ENCODE measurements at regions not wholly inside any gene's neighbourhood (a gene's known extent, or its start where the extent isn't known, plus 50 kb on each side); places are given as distances from the start of the nearest gene placed in this dataset.

DNA sequence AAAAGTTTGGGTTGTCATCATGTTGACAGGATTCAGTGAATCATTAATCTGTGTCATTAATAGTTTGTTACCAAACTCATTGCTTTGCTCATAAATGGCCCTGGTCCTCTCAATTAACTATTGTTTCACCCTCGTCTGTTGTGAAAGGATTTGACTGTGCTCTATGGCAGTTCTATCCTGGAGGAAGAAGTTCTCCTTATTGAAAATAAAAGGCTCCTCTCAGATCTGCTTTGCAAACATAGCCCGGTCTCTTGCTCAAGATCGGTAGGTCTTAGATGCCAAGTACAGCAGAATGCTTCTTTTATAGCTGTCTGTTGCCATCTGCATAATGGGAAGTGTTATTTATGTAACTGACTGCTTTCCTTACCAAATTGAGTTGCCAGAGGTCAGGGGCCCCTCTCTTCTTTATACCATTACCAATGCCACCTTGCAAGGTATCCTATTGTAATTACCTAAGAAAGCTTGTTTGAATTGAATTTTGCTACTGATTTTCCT, 146.5 kb downstream of the EBLN2 start:
- 85% methylated on average over 2 of the region's 3 CpGs for WGBS (ENCODE audit: insufficient coverage)

DNA sequence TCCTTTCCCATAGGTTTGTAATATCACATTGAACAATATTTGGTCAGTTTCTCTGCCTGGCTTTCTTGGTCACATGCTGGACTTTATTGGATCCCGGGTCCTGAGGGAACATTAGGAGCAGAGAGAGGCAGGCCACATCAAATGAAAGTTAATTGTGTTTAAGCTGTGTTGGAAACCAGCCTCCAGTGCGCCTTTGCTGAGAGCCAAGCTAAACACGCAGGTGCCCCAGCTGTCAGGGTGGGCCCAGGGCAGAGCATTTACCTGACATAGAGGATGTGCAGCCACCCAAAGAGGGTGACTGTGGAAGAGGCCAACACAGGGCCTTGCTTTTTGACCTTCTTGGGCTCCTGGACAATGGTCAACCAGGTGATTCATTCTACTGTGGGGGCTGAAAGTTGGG, 149.3 kb downstream of the EBLN2 start:
- Histone ChIP-seq H3K4me3 (ENCODE audit: low read length) (no peak overlapping the region), H3K36me3 (ENCODE audit: control insufficient read depth, insufficient read depth, low read length) (no peaks in the 10 kb centered on the region), H3K4me1 (ENCODE audit: control insufficient read depth, insufficient read depth, low read length) (no peaks in the 10 kb centered on the region), H3K9me3 (ENCODE audit: control insufficient read depth, insufficient read depth, low read length) (no peaks in the 10 kb centered on the region), H3K27ac (ENCODE audit: low read length) (no peak overlapping the region), H3K27me3 (ENCODE audit: control insufficient read depth, insufficient read depth, low read length) (no peaks in the 10 kb centered on the region)
- intact Hi-C loops (cut with micrococcal nuclease) = no loop called here
- WGBS (ENCODE audit: insufficient coverage) = 94% methylated on average over 3 of the region's 3 CpGs
- DNase-seq (no peak), ATAC-seq (no peak)
- TF ChIP-seq, protein P1, sequence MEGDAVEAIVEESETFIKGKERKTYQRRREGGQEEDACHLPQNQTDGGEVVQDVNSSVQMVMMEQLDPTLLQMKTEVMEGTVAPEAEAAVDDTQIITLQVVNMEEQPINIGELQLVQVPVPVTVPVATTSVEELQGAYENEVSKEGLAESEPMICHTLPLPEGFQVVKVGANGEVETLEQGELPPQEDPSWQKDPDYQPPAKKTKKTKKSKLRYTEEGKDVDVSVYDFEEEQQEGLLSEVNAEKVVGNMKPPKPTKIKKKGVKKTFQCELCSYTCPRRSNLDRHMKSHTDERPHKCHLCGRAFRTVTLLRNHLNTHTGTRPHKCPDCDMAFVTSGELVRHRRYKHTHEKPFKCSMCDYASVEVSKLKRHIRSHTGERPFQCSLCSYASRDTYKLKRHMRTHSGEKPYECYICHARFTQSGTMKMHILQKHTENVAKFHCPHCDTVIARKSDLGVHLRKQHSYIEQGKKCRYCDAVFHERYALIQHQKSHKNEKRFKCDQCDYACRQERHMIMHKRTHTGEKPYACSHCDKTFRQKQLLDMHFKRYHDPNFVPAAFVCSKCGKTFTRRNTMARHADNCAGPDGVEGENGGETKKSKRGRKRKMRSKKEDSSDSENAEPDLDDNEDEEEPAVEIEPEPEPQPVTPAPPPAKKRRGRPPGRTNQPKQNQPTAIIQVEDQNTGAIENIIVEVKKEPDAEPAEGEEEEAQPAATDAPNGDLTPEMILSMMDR (IDR thresholded peaks at IDR 0.05) = no peak
- Mint-ChIP-seq H3K4me3 (no peak overlapping the region), H3K27me3 (ENCODE audit: low read depth in 2 of 2) (no peaks in the 10 kb centered on the region), H3K36me3 (no peaks in the 10 kb centered on the region), H3K4me1 (no peaks in the 10 kb centered on the region), H3K9me3 (peaks cover 2% of the 10 kb centered on the region in 2 donors), H3K27ac (no peak overlapping the region)

More for the DNA sequence above, 146.5 kb downstream of the EBLN2 start:
- Histone ChIP-seq H3K27me3 (ENCODE audit: control insufficient read depth, insufficient read depth, low read length) (no peaks in the 10 kb centered on the region), H3K4me1 (ENCODE audit: control insufficient read depth, insufficient read depth, low read length) (no peaks in the 10 kb centered on the region), H3K9me3 (ENCODE audit: control insufficient read depth, insufficient read depth, low read length) (no peaks in the 10 kb centered on the region), H3K4me3 (ENCODE audit: low read length) (no peak overlapping the region), H3K36me3 (ENCODE audit: control insufficient read depth, insufficient read depth, low read length) (no peaks in the 10 kb centered on the region), H3K27ac (ENCODE audit: low read length) (no peak overlapping the region)
- no peak overlapping the region for H3K4me3 Mint-ChIP-seq
- TF ChIP-seq, protein P1 (IDR thresholded peaks at IDR 0.05) = no peak
- H3K9me3 Mint-ChIP-seq = peaks cover 2 to 4% of the 10 kb centered on the region in 2 donors
- no peaks in the 10 kb centered on the region for H3K4me1 Mint-ChIP-seq
- H3K27ac Mint-ChIP-seq = no peak overlapping the region
- H3K27me3 Mint-ChIP-seq (ENCODE audit: low read depth in 2 of 2) = no peaks in the 10 kb centered on the region
- no peaks in the 10 kb centered on the region for H3K36me3 Mint-ChIP-seq
- ATAC-seq (no peak), DNase-seq (no peak)
- intact Hi-C loops (cut with micrococcal nuclease) = no loop called here

DNA sequence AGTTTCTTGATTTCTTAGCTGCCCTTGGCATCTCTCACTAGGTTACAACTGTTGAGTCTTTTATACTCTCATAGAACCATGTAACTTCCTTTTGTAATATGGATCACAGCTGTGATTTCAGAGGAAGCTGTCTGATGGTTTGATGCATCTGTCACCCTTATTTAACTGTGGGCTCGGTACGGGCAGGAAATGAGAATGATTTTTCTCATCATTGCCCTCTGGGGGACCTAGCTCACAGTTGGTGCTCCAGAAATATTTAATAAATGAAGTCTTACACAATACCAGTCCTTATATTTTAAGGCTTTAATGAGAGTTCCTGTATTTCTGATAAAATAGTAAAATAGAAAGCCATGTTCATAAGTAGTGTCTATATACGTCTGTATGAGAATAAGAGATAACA, 151.2 kb downstream of the EBLN2 start:
- peaks cover 0 to 5% of the 10 kb centered on the region in 2 donors for H3K27me3 Mint-ChIP-seq (ENCODE audit: low read depth in 2 of 2)
- ATAC-seq = no peak

DNA sequence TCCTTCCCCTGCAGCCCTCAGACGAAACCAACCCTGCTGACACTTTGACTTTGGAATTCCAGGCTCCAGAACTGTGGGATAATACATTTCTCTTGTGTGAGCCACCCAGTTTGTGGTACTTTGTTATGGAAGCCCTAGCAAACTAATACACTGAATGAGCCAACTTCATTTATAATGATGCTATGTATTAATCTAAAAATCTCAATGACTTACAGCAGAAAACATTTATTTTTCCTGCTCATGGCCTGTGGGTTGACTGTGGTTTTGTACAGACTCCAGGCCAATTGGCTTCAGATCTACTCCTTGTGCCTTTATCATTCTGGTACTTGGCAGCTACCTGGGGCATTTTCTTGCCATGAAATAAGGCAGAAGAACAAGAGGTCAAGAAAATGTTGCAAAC, 152.4 kb downstream of the EBLN2 start:
- no peaks in the 10 kb centered on the region for H3K27me3 ChIP-seq (ENCODE audit: control insufficient read depth, insufficient read depth, low read length)
- TF ChIP-seq, protein P1 (IDR thresholded peaks at IDR 0.05) = no peak
- Mint-ChIP-seq H3K27me3 (ENCODE audit: low read depth in 2 of 2) (peaks cover 0 to 5% of the 10 kb centered on the region in 2 donors), H3K9me3 (peaks cover 2% of the 10 kb centered on the region in 2 donors), H3K4me3 (no peak overlapping the region), H3K27ac (no peak overlapping the region), H3K4me1 (no peaks in the 10 kb centered on the region), H3K36me3 (no peaks in the 10 kb centered on the region)
- 88% methylated on average over 1 of the region's 1 CpG for WGBS (ENCODE audit: insufficient coverage)
- H3K36me3 ChIP-seq (ENCODE audit: control insufficient read depth, insufficient read depth, low read length) = no peaks in the 10 kb centered on the region
- no peaks in the 10 kb centered on the region for H3K4me1 ChIP-seq (ENCODE audit: control insufficient read depth, insufficient read depth, low read length)
- DNase-seq (no peak), ATAC-seq (no peak)
- no peak overlapping the region for H3K27ac ChIP-seq (ENCODE audit: low read length)
- intact Hi-C loops (cut with micrococcal nuclease) = no loop called here
- H3K9me3 ChIP-seq (ENCODE audit: control insufficient read depth, insufficient read depth, low read length) = no peaks in the 10 kb centered on the region
- H3K4me3 ChIP-seq (ENCODE audit: low read length) = no peak overlapping the region

More for the DNA sequence above, 151.2 kb downstream of the EBLN2 start:
- intact Hi-C loops (cut with micrococcal nuclease) = no loop called here
- peaks cover 2% of the 10 kb centered on the region in 2 donors for H3K9me3 Mint-ChIP-seq
- WGBS (ENCODE audit: insufficient coverage) = 43% methylated on average over 2 of the region's 3 CpGs
- Histone ChIP-seq H3K27me3 (ENCODE audit: control insufficient read depth, insufficient read depth, low read length) (no peaks in the 10 kb centered on the region), H3K27ac (ENCODE audit: low read length) (no peak overlapping the region), H3K36me3 (ENCODE audit: control insufficient read depth, insufficient read depth, low read length) (no peaks in the 10 kb centered on the region), H3K9me3 (ENCODE audit: control insufficient read depth, insufficient read depth, low read length) (no peaks in the 10 kb centered on the region), H3K4me1 (ENCODE audit: control insufficient read depth, insufficient read depth, low read length) (no peaks in the 10 kb centered on the region), H3K4me3 (ENCODE audit: low read length) (no peak overlapping the region)
- TF ChIP-seq, protein P1 (IDR thresholded peaks at IDR 0.05) = no peak
- H3K4me3 Mint-ChIP-seq = no peak overlapping the region
- no peaks in the 10 kb centered on the region for H3K4me1 Mint-ChIP-seq
- no peaks in the 10 kb centered on the region for H3K36me3 Mint-ChIP-seq
- no peak for DNase-seq
- H3K27ac Mint-ChIP-seq = no peak overlapping the region
